Tibial nerve (tissue), 3 donors: ENCODE measurements at regions not wholly inside any gene's neighbourhood (a gene's known extent, or its start where the extent isn't known, plus 50 kb on each side); places are given as distances from the start of the nearest gene placed in this dataset.

Experiments
- POLR2A ChIP-seq, 2 donors: fragments of 450-650 bp; IDR thresholded peaks; one replicate each; pipeline ENCODE4 v1.6.1; 2017; ENCODE audit warnings: antibody characterized with exemption in 2 of 2, mild to moderate bottlenecking in 2 of 2, moderate library complexity in 2 of 2
- TF ChIP-seq, protein P1 (sequence below), 5 experiments: fragments of 200-600 bp in 3 of 5; fragments of 450-650 bp in 2 of 5; sonication (generic) in 3 of 5; IDR thresholded peaks; one replicate each; pipeline ENCODE4 v1.5.1; 2016 to 2019; ENCODE audit warnings: antibody characterized with exemption in 5 of 5, mild to moderate bottlenecking in 3 of 5, moderate library complexity in 2 of 5

- TF ChIP-seq, protein P1, sequence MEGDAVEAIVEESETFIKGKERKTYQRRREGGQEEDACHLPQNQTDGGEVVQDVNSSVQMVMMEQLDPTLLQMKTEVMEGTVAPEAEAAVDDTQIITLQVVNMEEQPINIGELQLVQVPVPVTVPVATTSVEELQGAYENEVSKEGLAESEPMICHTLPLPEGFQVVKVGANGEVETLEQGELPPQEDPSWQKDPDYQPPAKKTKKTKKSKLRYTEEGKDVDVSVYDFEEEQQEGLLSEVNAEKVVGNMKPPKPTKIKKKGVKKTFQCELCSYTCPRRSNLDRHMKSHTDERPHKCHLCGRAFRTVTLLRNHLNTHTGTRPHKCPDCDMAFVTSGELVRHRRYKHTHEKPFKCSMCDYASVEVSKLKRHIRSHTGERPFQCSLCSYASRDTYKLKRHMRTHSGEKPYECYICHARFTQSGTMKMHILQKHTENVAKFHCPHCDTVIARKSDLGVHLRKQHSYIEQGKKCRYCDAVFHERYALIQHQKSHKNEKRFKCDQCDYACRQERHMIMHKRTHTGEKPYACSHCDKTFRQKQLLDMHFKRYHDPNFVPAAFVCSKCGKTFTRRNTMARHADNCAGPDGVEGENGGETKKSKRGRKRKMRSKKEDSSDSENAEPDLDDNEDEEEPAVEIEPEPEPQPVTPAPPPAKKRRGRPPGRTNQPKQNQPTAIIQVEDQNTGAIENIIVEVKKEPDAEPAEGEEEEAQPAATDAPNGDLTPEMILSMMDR (IDR thresholded peaks at IDR 0.05), result no peak
- no peak for TF ChIP-seq POLR2A (IDR thresholded peaks at IDR 0.05)
Measured at GRCh38 chr18:75730249-75730648, 302.7 kb upstream of the SMIM21 start.
